Cardiac septum (tissue), 1 donor: ENCODE measurements at regions not wholly inside any gene's neighbourhood (a gene's known extent, or its start where the extent isn't known, plus 50 kb on each side); places are given as distances from the start of the nearest gene placed in this dataset.

Source experiments
- DNase-seq: peaks from one replicate; pipeline ENCODE4 v3.0.0-alpha.2; 2020; ENCODE audit warnings: low spot score
- intact Hi-C: fragments of 100-400 bp; cut with DNase I; formaldehyde crosslinking; loops from one replicate; pipeline ENCODE4 v1.14.0; 2022
- donor health status: DM: no; HTN: no; CAD: no.

GRCh38 chr3:81299481-81299880 is 462.0 kb downstream of the GBE1 start:
- intact Hi-C loops, result no loop called here

GRCh38 chr3:81295906-81296577 is 465.4 kb downstream of the GBE1 start:
- intact Hi-C loops, result no loop called here
- DNase-seq, result no peak

More at GRCh38 chr3:81299481-81299880, 462.0 kb downstream of the GBE1 start:
- no peak for DNase-seq

- DNase-seq, result no peak
- intact Hi-C loops, result no loop called here
Measured at GRCh38 chr3:81293156-81293555, 468.3 kb downstream of the GBE1 start.

GRCh38 chr3:81291586-81291985 is 469.9 kb downstream of the GBE1 start:
- intact Hi-C loops, result no loop called here
- DNase-seq, result no peak

- intact Hi-C loops, result no loop called here
- DNase-seq, result no peak
Measured at GRCh38 chr3:81289676-81290075, 471.8 kb downstream of the GBE1 start.

- intact Hi-C loops, result no loop called here
- no peak for DNase-seq
Measured at GRCh38 chr3:81279481-81280379, 481.7 kb downstream of the GBE1 start.

GRCh38 chr3:81277853-81278252 is 483.6 kb downstream of the GBE1 start:
- no peak for DNase-seq
- intact Hi-C loops, result no loop called here

GRCh38 chr3:81274671-81275070 is 486.8 kb downstream of the GBE1 start:
- intact Hi-C loops, result no loop called here
- DNase-seq, result no peak

GRCh38 chr3:81270603-81271379 is 490.7 kb downstream of the GBE1 start:
- no peak for DNase-seq
- intact Hi-C loops, result no loop called here

- DNase-seq, result no peak
- intact Hi-C loops, result no loop called here
Measured at GRCh38 chr3:81268526-81268925, 492.9 kb downstream of the GBE1 start.

- intact Hi-C loops, result no loop called here
- no peak for DNase-seq
Measured at GRCh38 chr3:81261996-81262395, 499.4 kb downstream of the GBE1 start.

GRCh38 chr3:81255463-81255862 is 506.0 kb downstream of the GBE1 start:
- no peak for DNase-seq
- intact Hi-C loops, result no loop called here

- DNase-seq, result no peak
- intact Hi-C loops, result no loop called here
Measured at GRCh38 chr3:81251096-81251495, 510.3 kb downstream of the GBE1 start.

- intact Hi-C loops, result no loop called here
- DNase-seq, result no peak
Measured at GRCh38 chr3:81249540-81250029, 511.9 kb downstream of the GBE1 start.

GRCh38 chr3:81245501-81245900 is 515.9 kb downstream of the GBE1 start:
- intact Hi-C loops, result no loop called here
- DNase-seq, result no peak

GRCh38 chr3:81245043-81245442 is 516.4 kb downstream of the GBE1 start:
- DNase-seq, result no peak
- intact Hi-C loops, result no loop called here

- intact Hi-C loops, result no loop called here
- no peak for DNase-seq
Measured at GRCh38 chr3:81244231-81244630, 517.2 kb downstream of the GBE1 start.

- no peak for DNase-seq
- intact Hi-C loops, result no loop called here
Measured at GRCh38 chr3:81242871-81243270, 518.6 kb downstream of the GBE1 start.

- no peak for DNase-seq
- intact Hi-C loops, result no loop called here
Measured at GRCh38 chr3:81237181-81237580, 524.3 kb downstream of the GBE1 start.

- intact Hi-C loops, result no loop called here
- no peak for DNase-seq
Measured at GRCh38 chr3:81218023-81218422, 543.4 kb downstream of the GBE1 start.
